ENCODE measurements at regions not wholly inside any gene's neighbourhood (a gene's known extent, or its start where the extent isn't known, plus 50 kb on each side); places are given as distances from the start of the nearest gene placed in this dataset.

DNA sequence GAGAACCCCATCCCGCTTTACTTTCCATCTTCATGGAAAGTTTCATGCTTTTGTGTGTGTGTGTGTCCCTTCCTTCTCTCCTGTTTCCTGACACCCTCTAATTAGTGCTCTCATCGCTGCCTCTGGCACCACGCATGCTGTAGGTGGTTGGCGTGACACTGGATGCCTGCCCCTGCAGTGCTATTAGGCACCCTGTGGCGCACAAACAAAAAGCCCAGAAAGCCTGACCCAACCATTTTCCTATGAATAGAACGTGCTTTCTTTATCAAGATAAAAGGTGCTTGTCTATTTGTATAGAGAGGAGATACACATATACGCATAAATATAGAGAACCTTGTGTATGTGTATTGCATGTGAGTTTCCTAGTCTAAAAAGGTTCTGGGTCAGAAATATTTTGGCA, 120.8 kb upstream of the CDCA7L start:
- intact Hi-C loops (cut with micrococcal nuclease): no loop called here
- CTCF ChIA-PET: interaction anchor here (0.8 kb wide), 1 partner anchor 17 kb away, joined by 3 read pairs; no protein-coding TSS in a partner anchor
- POLR2A ChIA-PET: no interaction called here
- TF ChIP-seq, protein P1, sequence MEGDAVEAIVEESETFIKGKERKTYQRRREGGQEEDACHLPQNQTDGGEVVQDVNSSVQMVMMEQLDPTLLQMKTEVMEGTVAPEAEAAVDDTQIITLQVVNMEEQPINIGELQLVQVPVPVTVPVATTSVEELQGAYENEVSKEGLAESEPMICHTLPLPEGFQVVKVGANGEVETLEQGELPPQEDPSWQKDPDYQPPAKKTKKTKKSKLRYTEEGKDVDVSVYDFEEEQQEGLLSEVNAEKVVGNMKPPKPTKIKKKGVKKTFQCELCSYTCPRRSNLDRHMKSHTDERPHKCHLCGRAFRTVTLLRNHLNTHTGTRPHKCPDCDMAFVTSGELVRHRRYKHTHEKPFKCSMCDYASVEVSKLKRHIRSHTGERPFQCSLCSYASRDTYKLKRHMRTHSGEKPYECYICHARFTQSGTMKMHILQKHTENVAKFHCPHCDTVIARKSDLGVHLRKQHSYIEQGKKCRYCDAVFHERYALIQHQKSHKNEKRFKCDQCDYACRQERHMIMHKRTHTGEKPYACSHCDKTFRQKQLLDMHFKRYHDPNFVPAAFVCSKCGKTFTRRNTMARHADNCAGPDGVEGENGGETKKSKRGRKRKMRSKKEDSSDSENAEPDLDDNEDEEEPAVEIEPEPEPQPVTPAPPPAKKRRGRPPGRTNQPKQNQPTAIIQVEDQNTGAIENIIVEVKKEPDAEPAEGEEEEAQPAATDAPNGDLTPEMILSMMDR (IDR thresholded peaks at IDR 0.05): no peak
- Mint-ChIP-seq H3K27me3 (peaks cover 6% of the 10 kb centered on the region), H3K9me3 (no peaks in the 10 kb centered on the region), H3K36me3 (ENCODE audit: low read depth) (no peaks in the 10 kb centered on the region), H3K4me3 (no peak overlapping the region), H3K4me1 (ENCODE audit: low read depth) (no peaks in the 10 kb centered on the region), H3K27ac (no peak overlapping the region)
- ATAC-seq: no peak
- DNase-seq: no peak

DNA sequence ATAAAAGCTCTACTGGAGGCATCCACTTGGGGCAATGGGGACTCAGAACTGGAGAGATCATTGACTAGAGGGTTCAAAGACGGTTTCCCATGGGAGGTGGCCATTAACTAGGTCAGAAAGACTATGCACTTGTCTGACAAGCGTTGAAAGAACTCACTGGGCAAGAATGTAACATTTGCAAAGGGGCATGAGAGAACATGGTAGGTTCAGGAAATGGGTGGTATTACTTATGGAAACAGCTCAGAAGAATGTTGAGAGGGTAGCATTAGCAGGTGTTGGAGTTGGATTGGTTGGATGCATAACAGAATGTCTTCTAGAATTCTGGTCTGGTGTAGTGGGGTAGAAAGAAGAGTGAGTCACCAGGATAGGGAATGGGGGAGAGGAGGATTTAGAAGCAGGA, 119.1 kb upstream of the CDCA7L start:
- no peak for ATAC-seq
- ChIA-PET CTCF (interaction anchor here (0.9 to 1.0 kb wide), 2 partner anchors 11 to 18 kb away, joined by 3 read pairs; no protein-coding TSS in a partner anchor), POLR2A (interaction anchor here (0.5 kb wide), 1 partner anchor 196 kb away, joined by 3 read pairs; no protein-coding TSS in a partner anchor)
- H3K36me3 Mint-ChIP-seq (ENCODE audit: low read depth): no peaks in the 10 kb centered on the region
- intact Hi-C loops (cut with micrococcal nuclease): no loop called here
- no peak overlapping the region for H3K27ac Mint-ChIP-seq
- DNase-seq: no peak
- H3K27me3 Mint-ChIP-seq: peaks cover 12% of the 10 kb centered on the region
- H3K4me1 Mint-ChIP-seq (ENCODE audit: low read depth): no peaks in the 10 kb centered on the region
- TF ChIP-seq, protein P1 (IDR thresholded peaks at IDR 0.05): no peak
- H3K4me3 Mint-ChIP-seq: no peak overlapping the region
- no peaks in the 10 kb centered on the region for H3K9me3 Mint-ChIP-seq

DNA sequence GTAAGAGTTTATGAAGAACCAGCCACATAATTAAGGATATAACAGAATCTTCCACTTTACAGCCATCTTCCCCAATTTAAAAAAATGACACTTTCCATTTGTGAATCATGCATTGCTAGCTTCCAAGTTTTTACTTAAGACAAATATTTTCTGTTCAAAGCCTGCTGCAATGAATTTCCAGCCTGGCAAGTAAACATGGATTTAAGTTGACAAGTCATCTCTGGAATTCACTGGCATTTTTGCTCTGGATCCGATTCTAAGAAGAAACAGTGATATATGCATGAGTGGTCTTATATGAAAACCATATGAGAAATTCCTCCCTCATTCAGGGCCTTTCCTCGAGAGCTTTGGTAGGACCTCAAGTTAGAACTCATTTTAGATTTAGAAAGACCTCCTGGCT, 116.1 kb upstream of the CDCA7L start:
- no peaks in the 10 kb centered on the region for H3K9me3 Mint-ChIP-seq
- H3K36me3 Mint-ChIP-seq (ENCODE audit: low read depth): no peaks in the 10 kb centered on the region
- TF ChIP-seq, protein P1 (IDR thresholded peaks at IDR 0.05): no peak
- DNase-seq: no peak
- ChIA-PET POLR2A (no interaction called here), CTCF (interaction anchor here (0.9 kb wide), 1 partner anchor 21 kb away, joined by 3 read pairs; no protein-coding TSS in a partner anchor)
- H3K27ac Mint-ChIP-seq: no peak overlapping the region
- H3K4me3 Mint-ChIP-seq: no peak overlapping the region
- peaks cover 13% of the 10 kb centered on the region for H3K27me3 Mint-ChIP-seq
- intact Hi-C loops (cut with micrococcal nuclease): no loop called here
- ATAC-seq: no peak
- no peaks in the 10 kb centered on the region for H3K4me1 Mint-ChIP-seq (ENCODE audit: low read depth)

DNA sequence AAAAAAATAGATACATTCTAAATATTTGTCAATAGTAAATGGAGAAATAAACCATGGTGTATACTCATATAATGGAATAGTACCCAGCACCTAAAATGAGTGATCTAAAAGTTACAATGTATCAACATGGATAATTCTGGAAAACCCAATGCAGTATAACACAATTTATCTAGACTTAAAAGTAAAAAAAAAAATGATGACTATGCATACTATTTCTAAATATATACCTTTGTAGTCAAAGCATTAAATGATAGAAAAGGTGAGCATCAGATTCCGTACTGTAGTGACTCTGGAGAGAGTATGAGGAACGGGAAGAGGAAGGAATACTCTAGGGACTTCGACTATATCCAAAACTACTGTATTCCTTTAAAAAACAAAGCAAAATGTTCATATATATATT, 115.2 kb upstream of the CDCA7L start:
- Mint-ChIP-seq H3K27me3 (peaks cover 13% of the 10 kb centered on the region), H3K4me1 (ENCODE audit: low read depth) (no peaks in the 10 kb centered on the region), H3K9me3 (no peaks in the 10 kb centered on the region), H3K27ac (no peak overlapping the region), H3K36me3 (ENCODE audit: low read depth) (no peaks in the 10 kb centered on the region), H3K4me3 (no peak overlapping the region)
- ATAC-seq (no peak), DNase-seq (no peak)
- TF ChIP-seq, protein P1 (IDR thresholded peaks at IDR 0.05): no peak
- intact Hi-C loops (cut with micrococcal nuclease): no loop called here
- ChIA-PET CTCF (no interaction called here), POLR2A (no interaction called here)

DNA sequence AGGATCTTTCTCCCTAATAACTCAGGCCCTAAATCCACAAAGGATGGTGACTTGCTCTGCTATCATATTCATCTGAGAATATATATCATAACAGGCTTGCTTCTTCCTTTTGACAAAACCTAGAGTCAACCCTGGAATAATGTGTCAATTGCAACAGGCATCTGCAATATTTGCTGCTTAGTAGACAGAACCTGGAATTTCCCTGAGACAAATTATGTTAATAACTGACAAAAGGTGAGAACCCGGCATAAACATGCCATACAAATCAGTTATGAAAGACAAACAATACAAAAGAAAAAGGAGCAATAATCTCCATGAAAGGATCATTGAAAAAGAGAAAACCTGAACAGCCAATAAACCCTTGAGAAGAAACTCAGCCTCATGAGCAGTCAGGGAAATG, 114.5 kb upstream of the CDCA7L start:
- Mint-ChIP-seq H3K9me3 (no peaks in the 10 kb centered on the region), H3K4me3 (no peak overlapping the region), H3K36me3 (ENCODE audit: low read depth) (no peaks in the 10 kb centered on the region), H3K27me3 (peaks cover 15% of the 10 kb centered on the region), H3K27ac (no peak overlapping the region), H3K4me1 (ENCODE audit: low read depth) (no peaks in the 10 kb centered on the region)
- intact Hi-C loops (cut with micrococcal nuclease): no loop called here
- ChIA-PET POLR2A (no interaction called here), CTCF (no interaction called here)
- TF ChIP-seq, protein P1 (IDR thresholded peaks at IDR 0.05): no peak
- no peak for DNase-seq
- no peak for ATAC-seq
